ENCODE measurements at regions not wholly inside any gene's neighbourhood (a gene's known extent, or its start where the extent isn't known, plus 50 kb on each side); places are given as distances from the start of the nearest gene placed in this dataset.

- no TSS peak for BruUV-seq (replicated peaks)
- Histone ChIP-seq H3K4me3 (no peak overlapping the region), H3K27me3 (replicated peaks in 1 of 2; ENCODE audit: control insufficient read depth in 2 of 2, insufficient read depth in 2 of 2, low read length in 1 of 2) (no peaks in the 10 kb centered on the region), H3K4me1 (ENCODE audit: control insufficient read depth, insufficient read depth, low read length) (no peaks in the 10 kb centered on the region), H2AFZ (ENCODE audit: control insufficient read depth, low read depth, low read length) (no peak overlapping the region), H3K36me3 (ENCODE audit: control insufficient read depth in 2 of 2, insufficient read depth in 2 of 2, low read length in 1 of 2) (no peaks in the 10 kb centered on the region), H4K20me1 (ENCODE audit: control insufficient read depth, insufficient read depth) (no peaks in the 10 kb centered on the region), H3K9ac (ENCODE audit: control insufficient read depth, insufficient read depth, low read length) (no peak overlapping the region), H3K79me2 (ENCODE audit: control insufficient read depth, insufficient read depth, low read length) (no peaks in the 10 kb centered on the region), H3K9me3 (replicated peaks; ENCODE audit: control insufficient read depth, insufficient read depth, low read length) (no peaks in the 10 kb centered on the region), H3K27ac (ENCODE audit: control insufficient read depth, insufficient read depth) (no peak overlapping the region), H3K4me2 (ENCODE audit: control insufficient read depth, insufficient read depth) (no peak overlapping the region)
- no peak for DNase-seq (ENCODE audit: low read depth, low spot score)
- intact Hi-C loops (cut with micrococcal nuclease; ENCODE audit: unreplicated experiment): no loop called here
- ChIA-PET POLR2A (no interaction called here), RAD21 (ENCODE audit: unreplicated experiment) (no interaction called here), SMC1A (ENCODE audit: uncharacterized antibody, unreplicated experiment) (no interaction called here), CTCF (no interaction called here)
- no peak for TF ChIP-seq MXI1 (IDR thresholded peaks at IDR 0.05; ENCODE audit: low read depth, low read length)
- TF ChIP-seq E2F8 (IDR thresholded peaks at IDR 0.05; ENCODE audit: low read depth, partially characterized antibody): no peak
- no peak for TF ChIP-seq CHD4 (IDR thresholded peaks at IDR 0.05)
- TF ChIP-seq TCF12 (IDR thresholded peaks at IDR 0.05; ENCODE audit: low read depth, low read length): no peak
- TF ChIP-seq KLF5 (IDR thresholded peaks at IDR 0.05; ENCODE audit: partially characterized antibody): no peak
- FAIRE-seq: no peak
- in situ Hi-C loops (cut with MboI): no loop called here
- no peak for ATAC-seq
Observed at GRCh38 chr13:72097568-72097967, 230.6 kb upstream of the DACH1 start.

GRCh38 chr13:72093262-72093661 lies 226.3 kb upstream of the DACH1 start:
- Histone ChIP-seq H3K9ac (ENCODE audit: control insufficient read depth, insufficient read depth, low read length) (no peak overlapping the region), H3K4me2 (ENCODE audit: control insufficient read depth, insufficient read depth) (no peak overlapping the region), H3K4me3 (no peak overlapping the region), H3K36me3 (ENCODE audit: control insufficient read depth in 2 of 2, insufficient read depth in 2 of 2, low read length in 1 of 2) (no peaks in the 10 kb centered on the region), H3K4me1 (ENCODE audit: control insufficient read depth, insufficient read depth, low read length) (no peaks in the 10 kb centered on the region), H3K79me2 (ENCODE audit: control insufficient read depth, insufficient read depth, low read length) (no peaks in the 10 kb centered on the region), H3K9me3 (replicated peaks; ENCODE audit: control insufficient read depth, insufficient read depth, low read length) (no peaks in the 10 kb centered on the region), H3K27me3 (replicated peaks in 1 of 2; ENCODE audit: control insufficient read depth in 2 of 2, insufficient read depth in 2 of 2, low read length in 1 of 2) (no peaks in the 10 kb centered on the region), H2AFZ (ENCODE audit: control insufficient read depth, low read depth, low read length) (no peak overlapping the region), H3K27ac (ENCODE audit: control insufficient read depth, insufficient read depth) (no peak overlapping the region), H4K20me1 (ENCODE audit: control insufficient read depth, insufficient read depth) (no peaks in the 10 kb centered on the region)
- ATAC-seq (no peak), FAIRE-seq (no peak), DNase-seq (ENCODE audit: low read depth, low spot score) (no peak)
- RAD21 ChIA-PET (ENCODE audit: unreplicated experiment): no interaction called here
- POLR2A ChIA-PET: no interaction called here
- 47% methylated on average over 2 of the region's 2 CpGs for WGBS (ENCODE audit: insufficient coverage, insufficient replicate concordance, low lambda C conversion rate, missing lambda C conversion rate)
- CTCF ChIA-PET: no interaction called here
- in situ Hi-C loops (cut with MboI) (no loop called here), intact Hi-C loops (cut with micrococcal nuclease; ENCODE audit: unreplicated experiment) (no loop called here)
- BruUV-seq (replicated peaks): no TSS peak
- SMC1A ChIA-PET (ENCODE audit: uncharacterized antibody, unreplicated experiment): no interaction called here
- TF ChIP-seq SMARCA5 (IDR thresholded peaks at IDR 0.05) (no peak), PBX3 (IDR thresholded peaks at IDR 0.05; ENCODE audit: insufficient replicate concordance, low read depth, low read length) (no peak), MXI1 (IDR thresholded peaks at IDR 0.05; ENCODE audit: low read depth, low read length) (no peak), EZH2 (IDR thresholded peaks at IDR 0.05; ENCODE audit: borderline replicate concordance, control insufficient read depth, low read depth, low read length) (no peak), ATF3 (IDR thresholded peaks at IDR 0.05; ENCODE audit: borderline replicate concordance, extremely low read depth, low read depth, low read length) (no peak), ZNF687 (IDR thresholded peaks at IDR 0.05) (no peak)
